AG20443 (cell line): ENCODE measurements at regions not wholly inside any gene's neighbourhood (a gene's known extent, or its start where the extent isn't known, plus 50 kb on each side); places are given as distances from the start of the nearest gene placed in this dataset.
A peak's percentile ranks its signal among the peaks of the same experiment; 100 is the strongest.
"Not testable (repeated sequence)": the region's sequence is repeated elsewhere in the genome, so short reads cannot be mapped to it uniquely, and the experiment has no call there.

Experiments used
- DNase-seq: peaks from one replicate; pipeline ENCODE4 v3.0.0; 2012; ENCODE audit warnings: low spot score, mixed read lengths

- not testable (repeated sequence) for DNase-seq
These were observed 109.5 kb downstream of the FOXD4L6 start for GRCh38 chr9:41018948-41019347.

- not testable (repeated sequence) for DNase-seq
These were observed 111.8 kb downstream of the FOXD4L6 start for GRCh38 chr9:41016699-41017098.

DNA sequence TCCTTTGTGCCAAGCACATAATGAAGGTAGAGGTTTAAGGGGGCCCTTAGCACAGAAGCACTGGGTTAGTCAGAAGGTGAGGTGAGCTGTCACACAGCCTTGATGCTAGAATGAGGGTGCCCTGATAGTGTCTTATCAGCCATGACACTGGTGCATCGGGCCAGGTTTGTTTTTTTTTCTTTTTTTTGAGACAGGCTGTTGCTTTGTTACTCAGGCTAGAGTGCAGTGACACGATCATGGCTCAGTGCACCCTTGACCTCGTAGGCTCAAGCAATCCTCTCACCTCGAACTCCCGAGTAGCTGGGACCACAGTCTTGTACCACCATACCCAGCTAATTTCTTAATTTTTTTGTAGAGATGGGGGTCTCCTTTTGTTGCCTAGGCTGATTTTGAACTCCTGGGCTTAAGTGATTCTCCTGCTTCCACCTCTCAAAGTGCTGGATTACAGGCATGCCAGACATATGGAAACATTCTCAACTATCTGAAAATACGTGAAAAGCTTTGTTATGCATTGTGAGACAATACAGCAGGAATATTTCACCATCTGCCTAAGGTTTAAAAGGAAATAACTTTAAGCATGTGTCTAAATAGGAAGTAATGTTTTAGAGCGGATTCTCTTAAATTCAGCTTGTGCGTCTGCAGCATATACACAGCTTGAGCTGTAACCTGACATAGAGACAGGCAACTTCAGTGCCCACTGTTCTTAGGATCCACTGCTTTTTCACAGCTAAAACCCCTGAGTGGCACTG lies 128.4 kb downstream of the FOXD4L6 start:
- not testable (repeated sequence) for DNase-seq

DNA sequence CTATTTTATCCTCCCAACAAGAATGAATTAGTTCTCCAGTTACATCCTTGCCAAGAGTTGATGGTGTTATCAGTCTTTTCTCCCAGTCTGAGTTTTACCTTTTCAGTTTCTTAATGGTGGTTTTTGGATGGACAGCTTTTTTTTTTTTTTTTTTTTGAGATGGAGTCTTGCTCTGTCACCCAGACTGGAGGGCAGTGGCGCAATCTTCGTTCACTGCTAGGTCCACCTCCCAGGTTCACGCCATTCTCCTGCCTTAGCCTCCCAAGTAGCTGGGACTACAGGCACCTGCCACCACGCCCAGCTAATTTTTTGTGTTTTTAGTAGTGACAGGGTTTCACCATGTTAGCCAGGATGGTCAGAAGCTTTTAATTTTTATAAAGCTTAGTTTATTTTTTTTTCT lies 133.0 kb downstream of the FOXD4L6 start:
- DNase-seq: not testable (repeated sequence)

DNA sequence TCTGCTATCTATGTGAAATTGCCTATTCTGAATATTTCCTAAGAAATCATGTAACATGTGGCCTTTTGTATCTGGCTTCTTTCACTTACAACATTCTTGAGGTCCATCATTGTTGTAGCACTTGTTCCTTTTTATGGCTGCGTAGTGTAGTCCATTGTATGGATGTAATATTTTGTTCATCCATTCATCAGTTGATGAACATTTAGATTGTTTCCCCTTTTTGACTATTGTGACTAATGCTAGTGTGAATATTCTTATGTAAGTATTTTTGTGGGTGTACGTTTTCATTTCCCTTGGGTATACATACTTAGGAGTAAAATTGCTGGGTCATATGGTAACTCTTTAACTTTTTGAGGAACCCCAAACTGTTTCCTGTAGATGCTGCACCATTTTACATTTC lies 134.6 kb downstream of the FOXD4L6 start:
- DNase-seq: not testable (repeated sequence)

GRCh38 chr9:40993375-40993774 lies 135.1 kb downstream of the FOXD4L6 start:
- DNase-seq: not testable (repeated sequence)

DNA sequence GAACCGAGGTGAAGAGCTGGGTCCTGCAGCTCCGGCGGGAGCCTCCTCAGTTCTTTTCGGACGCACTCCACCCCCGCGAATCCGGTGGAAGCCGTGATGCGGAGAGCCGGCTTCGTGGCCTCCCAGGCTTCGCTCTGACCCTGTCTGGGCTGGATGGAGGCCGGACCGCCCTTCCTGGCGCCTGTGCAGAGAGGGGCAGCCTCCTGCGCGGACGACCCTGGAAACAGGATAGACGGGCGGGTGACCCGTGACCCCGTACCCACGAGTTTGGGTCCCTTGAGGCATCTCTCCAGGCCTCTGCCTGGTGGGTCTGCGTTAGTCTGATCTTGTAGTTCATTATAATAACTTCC lies 136.0 kb downstream of the FOXD4L6 start:
- peak; percentile 37 for DNase-seq

- DNase-seq: peak; percentile 94
These were observed 136.6 kb downstream of the FOXD4L6 start for GRCh38 chr9:40991741-40992471.

DNA sequence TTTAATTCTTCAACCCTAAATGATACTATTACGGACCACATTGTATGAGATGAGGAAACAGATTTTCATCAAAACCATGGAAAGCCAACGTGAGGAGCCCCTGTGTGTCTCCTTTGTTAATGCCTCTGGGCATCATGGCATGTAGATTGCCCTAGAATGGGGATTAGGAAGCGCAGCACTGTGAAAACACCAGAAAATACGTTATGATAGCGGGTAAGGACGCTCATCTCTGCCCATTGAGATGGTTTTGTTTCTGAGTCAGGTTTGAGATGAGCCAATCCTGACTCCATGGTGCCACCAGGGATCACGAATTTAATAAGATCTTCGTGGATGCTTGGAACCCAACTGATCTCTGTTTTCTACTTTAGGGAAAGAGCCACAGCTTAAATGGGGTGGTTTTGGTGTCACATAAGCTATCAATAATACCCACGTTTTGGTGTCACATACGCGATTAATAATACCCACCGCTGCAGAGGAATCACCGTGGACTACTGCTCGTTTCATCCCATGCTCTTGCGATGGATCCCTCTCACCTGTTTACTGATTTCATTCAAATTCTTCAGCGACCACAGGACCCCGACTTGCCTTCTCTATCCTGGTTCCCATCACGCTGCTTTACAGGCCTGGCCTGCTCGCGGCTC lies 137.3 kb downstream of the FOXD4L6 start:
- DNase-seq: peak; percentile 3

GRCh38 chr9:40986332-40986731 lies 142.1 kb downstream of the FOXD4L6 start:
- peak; percentile 0 for DNase-seq

- not testable (repeated sequence) for DNase-seq
These were observed 153.1 kb downstream of the FOXD4L6 start for GRCh38 chr9:40975351-40975750.

DNA sequence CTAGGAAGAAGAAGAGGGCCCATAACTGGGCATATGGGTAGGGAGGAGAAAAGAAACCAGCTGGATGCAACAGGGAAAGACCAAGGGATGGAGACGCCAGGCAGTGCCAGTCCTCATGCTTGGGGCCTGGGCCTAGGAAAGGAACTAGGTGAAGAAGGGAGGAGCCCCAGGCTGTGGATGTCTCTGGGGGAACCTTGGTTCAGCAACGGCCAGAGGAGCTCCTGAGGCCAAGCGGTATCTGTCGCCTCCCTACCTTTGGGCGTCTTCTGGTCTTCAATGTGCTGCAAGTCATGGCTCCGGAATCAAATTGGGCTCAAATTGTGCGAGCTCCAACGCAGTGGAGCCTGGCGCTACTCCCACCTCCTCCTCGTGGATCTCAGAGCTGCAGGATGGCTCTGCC lies 153.6 kb downstream of the FOXD4L6 start:
- not testable (repeated sequence) for DNase-seq

GRCh38 chr9:40971773-40972172 lies 156.7 kb downstream of the FOXD4L6 start:
- not testable (repeated sequence) for DNase-seq

GRCh38 chr9:40970340-40970739 lies 158.1 kb downstream of the FOXD4L6 start:
- not testable (repeated sequence) for DNase-seq

- DNase-seq: not testable (repeated sequence)
These were observed 166.0 kb downstream of the FOXD4L6 start for GRCh38 chr9:40962461-40962860.

- DNase-seq: peak; percentile 11
These were observed 176.5 kb downstream of the FOXD4L6 start for GRCh38 chr9:40951876-40952494.

DNA sequence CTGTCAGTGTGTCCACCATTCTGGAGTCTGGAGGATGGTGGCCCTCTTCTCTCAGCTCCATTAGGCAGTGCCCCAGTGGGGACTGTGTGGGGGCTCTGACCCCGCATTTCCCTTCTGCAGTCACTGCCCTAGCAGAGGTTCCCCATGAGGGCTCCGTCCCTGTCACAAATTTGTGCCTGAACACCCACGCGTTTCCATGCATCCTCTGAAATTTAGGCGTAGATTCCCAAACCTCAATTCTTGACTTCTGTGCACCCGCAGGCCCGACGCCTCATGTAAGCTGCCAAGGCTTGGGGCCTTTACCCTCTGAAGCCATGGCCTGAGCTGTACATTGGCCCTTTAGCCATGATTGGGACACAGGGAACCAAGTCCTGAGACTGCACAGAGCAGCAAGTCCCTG lies 182.3 kb downstream of the FOXD4L6 start:
- not testable (repeated sequence) for DNase-seq

DNA sequence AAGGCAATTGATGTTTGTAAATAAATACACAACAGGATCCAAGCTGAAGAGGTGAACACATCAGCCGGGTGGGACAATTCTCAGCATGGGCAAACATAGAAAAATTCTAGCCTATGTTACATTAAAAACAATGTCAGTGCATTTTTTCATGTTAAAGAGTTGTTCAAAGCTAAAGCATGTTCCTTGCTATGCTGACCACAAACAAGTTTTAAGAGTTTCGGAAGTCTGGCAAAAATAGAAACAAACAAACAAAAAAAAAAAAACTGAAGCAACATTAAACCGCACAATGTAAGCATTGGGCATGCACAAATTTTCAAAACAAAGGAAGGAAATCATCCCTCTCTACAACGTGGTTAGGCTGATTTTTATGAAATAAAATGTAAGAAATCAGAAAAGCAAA lies 185.8 kb downstream of the FOXD4L6 start:
- DNase-seq: not testable (repeated sequence)

- not testable (repeated sequence) for DNase-seq
These were observed 188.6 kb downstream of the FOXD4L6 start for GRCh38 chr9:40939888-40940209.

- not testable (repeated sequence) for DNase-seq
These were observed 189.1 kb downstream of the FOXD4L6 start for GRCh38 chr9:40939201-40939887.

GRCh38 chr9:40935336-40935735 lies 193.1 kb downstream of the FOXD4L6 start:
- no peak for DNase-seq

- DNase-seq: not testable (repeated sequence)
These were observed 194.0 kb downstream of the FOXD4L6 start for GRCh38 chr9:40934480-40934879.
